PC-9 (cell line): ENCODE measurements at regions not wholly inside any gene's neighbourhood (a gene's known extent, or its start where the extent isn't known, plus 50 kb on each side); places are given as distances from the start of the nearest gene placed in this dataset.

Experiments
- CTCF ChIP-seq: fragments of 200-600 bp; sonication (generic); conservative IDR thresholded peaks from 2 replicates; pipeline ENCODE4 v1.6.1; 2017; ENCODE audit warnings: mixed run types, antibody characterized with exemption, mild to moderate bottlenecking, moderate library complexity
- EZH2 ChIP-seq: fragments of 200-600 bp; sonication (generic); IDR thresholded peaks from 2 replicates; pipeline ENCODE4 v1.8.0; 2017; ENCODE audit warnings: antibody characterized with exemption, low read depth

- TF ChIP-seq CTCF (no peak), EZH2 (no peak)
Measured at GRCh38 chr7:84640637-84641036, 446.0 kb upstream of the SEMA3A start.
